ENCODE measurements at regions not wholly inside any gene's neighbourhood (a gene's known extent, or its start where the extent isn't known, plus 50 kb on each side); places are given as distances from the start of the nearest gene placed in this dataset.
"Not testable (repeated sequence)": the region's sequence is repeated elsewhere in the genome, so short reads cannot be mapped to it uniquely, and the experiment has no call there.

DNA sequence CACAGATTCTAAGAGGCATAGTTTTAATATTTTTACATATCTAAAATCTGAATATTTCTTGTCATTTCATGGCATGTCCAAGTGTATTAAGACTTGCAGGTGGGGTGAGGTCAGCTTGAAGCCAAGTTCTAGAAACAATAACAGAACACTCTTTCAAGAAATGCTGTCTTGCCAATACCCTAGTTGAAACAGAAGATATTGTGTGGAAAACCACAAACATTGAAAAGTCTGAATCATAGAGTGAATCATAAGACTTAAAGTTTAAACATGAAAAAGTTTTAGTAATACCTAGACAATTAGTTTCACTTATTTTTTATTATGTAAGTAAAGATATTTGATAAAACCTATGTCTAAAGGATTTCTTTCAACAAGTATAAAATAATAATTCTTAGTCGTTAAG is 191.5 kb upstream of the CAND1 start:
- DNase-seq (ENCODE audit: low spot score), result no peak

DNA sequence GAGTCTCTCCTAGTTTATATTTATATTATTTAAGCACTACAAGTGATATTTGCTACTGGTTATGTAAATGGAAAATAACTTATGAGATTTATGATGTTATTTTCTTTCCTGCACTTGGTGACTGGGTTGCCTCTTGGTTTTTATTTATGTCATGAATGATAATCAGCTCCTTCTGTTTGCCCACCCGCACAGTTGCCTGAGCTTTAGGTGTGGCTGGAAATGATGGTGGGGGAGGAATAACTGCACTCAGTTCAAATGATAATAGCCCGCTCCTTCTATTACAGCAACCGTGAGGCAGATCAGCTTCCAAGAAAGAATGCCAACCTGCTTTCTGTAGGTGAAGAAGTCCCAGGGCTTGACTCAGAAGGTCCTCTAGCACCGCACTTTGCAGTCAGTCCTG is 190.2 kb upstream of the CAND1 start:
- no peak for DNase-seq (ENCODE audit: low spot score)

GRCh38 chr12:67080637-67081036 is 188.5 kb upstream of the CAND1 start:
- DNase-seq (ENCODE audit: low spot score), result no peak

DNA sequence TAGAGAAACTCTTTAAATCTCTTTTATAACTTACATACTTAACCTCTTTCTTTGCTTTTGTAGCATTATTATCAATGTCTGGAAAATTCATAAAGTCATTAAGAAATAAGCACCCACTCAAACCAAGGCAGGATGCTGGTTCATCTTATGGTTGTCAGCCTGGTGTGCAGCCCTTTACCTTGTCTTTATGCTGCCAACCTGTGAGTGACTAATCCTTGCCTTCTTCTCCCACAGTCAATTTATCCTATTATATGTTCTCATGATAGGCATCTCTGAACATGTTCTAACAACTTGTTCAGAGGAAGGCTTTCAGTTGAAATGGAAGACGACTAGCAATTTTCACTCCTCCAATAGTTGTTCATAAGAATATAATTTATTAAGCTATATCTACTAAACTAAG is 186.9 kb upstream of the CAND1 start:
- no peak for DNase-seq (ENCODE audit: low spot score)

DNA sequence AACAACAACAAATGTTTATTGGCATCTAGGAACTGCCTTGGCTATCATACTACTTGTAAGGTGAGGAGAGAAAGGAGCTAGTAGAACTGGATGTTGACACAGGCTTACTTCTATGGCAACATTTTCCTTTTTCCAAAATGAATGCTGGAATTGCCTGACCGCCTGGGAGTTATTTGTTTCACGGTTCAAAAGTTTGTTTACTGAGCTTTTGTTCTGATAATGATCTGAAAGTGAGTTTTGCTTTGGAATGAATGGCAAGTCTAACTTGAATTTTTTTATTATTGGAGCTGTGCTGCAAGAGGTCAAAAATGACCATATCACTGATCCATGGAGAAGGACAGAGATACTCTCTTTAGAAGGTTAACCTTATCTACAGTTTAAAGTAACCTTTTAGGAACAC is 183.5 kb upstream of the CAND1 start:
- DNase-seq (ENCODE audit: low spot score), result no peak

DNA sequence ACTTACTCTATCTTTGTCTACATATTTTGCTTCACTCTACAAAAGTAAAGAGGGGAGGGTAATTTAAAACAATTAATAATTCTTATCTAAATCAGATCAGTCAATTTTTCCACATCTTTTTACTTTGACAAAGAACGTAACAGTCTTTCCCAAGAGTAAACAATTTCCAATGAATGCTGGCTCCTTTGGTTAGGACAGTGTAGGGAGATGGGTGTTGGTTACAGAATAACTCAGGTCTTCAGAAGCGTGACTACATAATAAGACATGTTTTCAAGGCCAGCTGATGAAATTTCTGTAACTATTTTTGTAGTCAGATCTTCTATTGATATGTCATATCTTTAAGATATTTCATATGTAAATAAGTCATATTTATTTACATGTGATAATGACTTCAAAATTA is 183.0 kb upstream of the CAND1 start:
- DNase-seq (ENCODE audit: low spot score), result no peak

DNA sequence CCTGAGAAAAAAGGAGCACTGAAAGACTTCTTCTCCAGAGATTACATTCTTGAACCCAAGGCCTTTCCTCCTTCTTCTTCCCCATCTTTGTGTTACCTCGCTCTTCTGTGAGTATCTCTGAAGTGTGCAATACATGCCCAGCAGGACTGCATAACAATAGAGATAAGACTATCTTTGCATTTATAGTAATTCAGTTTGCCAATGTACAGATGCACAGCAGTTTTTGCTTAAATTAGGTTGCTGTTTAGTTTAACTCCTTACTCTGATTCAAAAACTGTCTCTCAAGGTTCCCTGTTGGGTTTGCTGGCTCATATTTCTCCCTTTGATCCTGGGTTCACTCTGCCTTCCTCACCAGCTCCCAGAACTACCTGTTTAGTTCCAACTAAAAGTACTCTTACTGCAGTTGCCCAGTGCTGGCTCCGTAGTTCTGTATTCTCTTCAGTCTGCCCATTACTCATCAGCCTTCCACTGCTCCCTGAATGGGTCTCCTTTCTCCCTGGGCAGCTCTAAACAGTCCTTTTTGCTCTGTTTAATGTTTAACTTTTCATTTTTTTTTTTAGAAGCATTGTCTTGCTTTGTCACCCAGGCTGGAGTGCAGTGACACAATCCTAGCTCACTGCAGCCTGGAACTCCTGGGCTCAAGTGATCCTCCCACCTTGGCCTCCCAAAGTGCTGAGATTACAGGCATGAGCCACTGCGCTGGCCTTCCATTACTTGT is 180.6 kb upstream of the CAND1 start:
- no peak for DNase-seq (ENCODE audit: low spot score)

- DNase-seq (ENCODE audit: low spot score), result peak; percentile 59
Observed at GRCh38 chr12:67091204-67091603, 178.0 kb upstream of the CAND1 start.

DNA sequence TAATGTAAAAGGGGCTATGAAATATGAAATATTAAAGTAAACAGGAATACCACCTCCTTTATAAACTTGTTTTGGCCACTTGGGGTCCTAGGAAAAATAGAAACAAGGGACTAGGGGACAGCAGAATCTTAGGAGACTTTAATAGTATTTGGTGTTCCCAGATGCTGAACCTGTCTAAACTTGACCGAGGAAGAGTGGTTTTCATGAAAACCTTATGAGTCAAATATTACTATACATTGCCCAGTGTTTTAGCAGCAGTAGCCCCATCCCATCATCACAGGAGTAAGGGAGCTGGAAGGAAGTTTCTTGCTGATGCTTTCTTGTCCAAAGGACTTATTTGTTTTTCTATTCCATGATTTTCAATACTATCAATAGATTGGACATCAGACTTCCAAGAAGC is 177.5 kb upstream of the CAND1 start:
- no peak for DNase-seq (ENCODE audit: low spot score)

GRCh38 chr12:67092934-67093333 is 176.2 kb upstream of the CAND1 start:
- not testable (repeated sequence) for DNase-seq (ENCODE audit: low spot score)

- no peak for DNase-seq (ENCODE audit: low spot score)
Observed at GRCh38 chr12:67096533-67097318, 172.4 kb upstream of the CAND1 start.

GRCh38 chr12:67099858-67100257 is 169.3 kb upstream of the CAND1 start:
- DNase-seq (ENCODE audit: low spot score), result no peak

- DNase-seq (ENCODE audit: low spot score), result no peak
Observed at GRCh38 chr12:67103521-67103920, 165.6 kb upstream of the CAND1 start.

DNA sequence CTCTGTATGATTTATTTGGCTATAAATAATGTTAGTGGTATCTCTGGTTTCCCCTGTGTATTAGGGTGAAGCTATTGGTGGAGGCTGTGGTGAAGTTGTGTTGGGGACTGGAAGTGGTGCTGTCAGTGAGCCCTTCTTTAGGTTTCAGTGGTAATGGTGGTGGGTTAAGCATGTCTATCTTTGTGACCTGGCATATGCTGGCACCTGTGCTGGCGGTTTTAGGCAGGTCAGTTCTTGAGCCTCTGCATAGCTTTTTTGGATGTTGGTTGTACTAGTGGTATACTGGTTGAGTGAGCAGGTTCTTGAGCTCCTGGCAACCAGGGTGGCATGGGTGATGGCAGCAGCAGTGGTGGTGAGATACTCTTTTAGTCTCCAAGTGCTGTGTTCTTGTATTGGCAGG is 161.9 kb upstream of the CAND1 start:
- DNase-seq (ENCODE audit: low spot score), result no peak

DNA sequence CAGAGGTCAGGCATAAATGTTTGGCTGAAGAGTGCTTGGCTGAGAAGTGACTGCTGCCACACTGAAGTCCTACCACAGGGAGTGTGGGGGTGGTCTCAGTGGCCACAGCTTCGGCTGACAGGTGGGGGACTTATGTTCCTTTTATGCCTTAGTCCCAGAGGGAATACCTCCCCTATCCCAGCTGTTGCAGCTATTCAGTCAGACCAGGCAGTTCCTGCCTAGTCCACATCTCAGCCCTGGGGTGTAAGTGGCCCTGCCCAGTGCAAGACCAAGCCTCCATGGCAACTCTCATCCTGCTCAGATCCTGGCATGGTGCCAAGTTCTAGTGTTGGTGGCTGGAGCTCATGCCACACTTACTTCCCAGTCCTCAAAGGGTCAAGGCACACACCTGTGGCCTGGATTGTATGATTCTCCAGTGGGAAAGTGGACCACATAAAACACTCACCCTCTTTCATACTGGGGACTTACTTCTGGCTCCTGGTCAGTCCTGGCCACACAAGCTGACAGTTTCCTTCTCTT is 161.3 kb upstream of the CAND1 start:
- DNase-seq (ENCODE audit: low spot score), result no peak

DNA sequence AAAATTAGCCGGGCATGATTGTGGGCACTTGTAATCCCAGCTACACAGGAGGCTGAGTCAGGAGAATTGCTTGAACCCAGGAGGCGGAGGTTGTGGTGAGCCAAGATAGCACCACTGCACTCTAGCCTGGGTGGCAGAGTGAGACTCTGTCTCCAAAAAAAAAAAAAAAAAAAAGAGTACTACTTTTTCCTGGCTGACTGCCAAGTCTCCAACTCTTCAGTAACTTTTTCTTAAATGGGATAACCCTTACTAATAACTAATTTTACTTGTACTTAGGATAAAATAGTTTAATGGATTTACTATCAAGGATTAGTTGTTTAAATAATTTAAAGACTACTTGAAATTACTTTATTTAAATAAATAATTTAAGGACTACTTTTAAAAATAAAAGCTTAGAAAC is 158.8 kb upstream of the CAND1 start:
- not testable (repeated sequence) for DNase-seq (ENCODE audit: low spot score)

DNA sequence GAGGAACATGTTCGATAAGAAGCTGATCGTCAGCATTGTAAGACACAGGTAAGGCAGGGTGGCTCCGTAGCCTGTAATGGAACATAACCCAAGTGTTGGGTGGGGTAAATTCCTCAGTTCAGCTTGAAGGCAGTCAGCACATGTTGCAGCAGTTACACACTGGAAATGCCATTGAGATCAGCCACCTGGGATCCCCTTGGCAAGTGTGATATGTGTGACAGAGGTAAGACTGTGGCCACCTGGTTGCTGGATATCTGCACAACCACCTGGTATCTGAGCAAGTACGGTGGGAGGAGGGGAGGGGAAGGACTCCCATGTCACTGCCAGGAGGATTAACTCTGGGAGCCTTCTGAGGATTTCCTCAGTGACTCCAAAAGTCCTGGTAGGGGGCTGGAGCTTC is 158.0 kb upstream of the CAND1 start:
- no peak for DNase-seq (ENCODE audit: low spot score)

DNA sequence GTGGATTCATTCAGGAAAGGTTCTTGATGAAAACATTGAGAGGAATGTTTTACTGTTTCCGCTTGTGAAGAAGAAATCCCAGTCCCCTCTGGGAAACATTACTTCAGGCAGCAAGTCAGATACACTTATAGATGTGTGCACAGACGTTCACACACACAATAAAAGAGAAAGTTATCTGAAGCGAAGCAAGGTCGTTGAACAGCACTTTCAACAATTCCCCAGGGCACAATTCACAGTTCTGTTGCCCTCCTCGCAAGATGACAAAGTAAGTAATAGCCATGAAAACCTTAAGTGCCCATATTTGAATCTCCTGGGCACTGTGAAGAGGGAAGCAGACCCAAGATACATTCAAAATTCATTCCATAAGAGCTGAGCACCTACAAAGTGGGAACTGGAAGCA is 156.6 kb upstream of the CAND1 start:
- DNase-seq (ENCODE audit: low spot score), result no peak

DNA sequence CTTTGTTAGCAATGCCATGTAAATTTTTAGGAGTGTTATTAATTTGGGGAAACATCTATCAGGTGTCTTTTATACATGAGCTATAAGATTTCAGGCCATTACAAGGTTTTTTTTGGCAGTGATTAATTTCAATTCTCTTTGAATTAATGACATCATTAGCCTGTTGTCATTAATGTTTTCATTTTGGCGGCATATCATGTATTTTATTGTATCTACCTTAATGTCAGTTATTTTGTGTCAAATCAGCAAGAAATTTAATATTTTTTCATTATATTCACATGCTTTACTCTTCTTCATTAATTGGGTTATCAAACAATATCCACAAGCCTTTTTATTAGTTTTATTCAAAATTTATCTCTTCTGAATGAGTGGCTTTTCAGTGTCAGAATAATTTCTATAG is 153.0 kb upstream of the CAND1 start:
- no peak for DNase-seq (ENCODE audit: low spot score)

- no peak for DNase-seq (ENCODE audit: low spot score)
Observed at GRCh38 chr12:67122584-67122983, 146.6 kb upstream of the CAND1 start.

- DNase-seq (ENCODE audit: low spot score), result no peak
Observed at GRCh38 chr12:67137256-67137655, 131.9 kb upstream of the CAND1 start.

GRCh38 chr12:67141296-67142018 is 127.7 kb upstream of the CAND1 start:
- no peak for DNase-seq (ENCODE audit: low spot score)

DNA sequence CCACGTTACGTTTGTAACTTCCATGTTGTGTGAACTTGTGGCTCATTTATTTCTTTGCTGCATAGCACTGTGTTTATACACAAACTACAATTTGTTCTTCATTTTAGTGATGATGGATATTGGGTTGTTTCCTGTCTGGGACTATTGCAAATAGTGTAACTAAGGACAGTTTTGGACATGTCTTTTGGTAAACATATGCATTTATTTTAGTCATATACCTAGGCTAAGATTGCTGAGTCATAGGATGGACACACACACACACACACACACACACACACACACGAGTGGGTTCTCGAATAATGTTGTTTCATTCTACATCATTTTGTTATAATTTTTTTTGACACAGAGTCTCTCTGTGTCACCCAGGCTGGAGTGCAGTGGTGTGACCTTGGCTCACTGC is 123.5 kb upstream of the CAND1 start:
- DNase-seq (ENCODE audit: low spot score), result no peak

Measured in mucosa of gallbladder (tissue), 1 donor.